ENCODE measurements at regions not wholly inside any gene's neighbourhood (a gene's known extent, or its start where the extent isn't known, plus 50 kb on each side); places are given as distances from the start of the nearest gene placed in this dataset.
A peak's percentile ranks its signal among the peaks of the same experiment; 100 is the strongest.
"Not testable (repeated sequence)": the region's sequence is repeated elsewhere in the genome, so short reads cannot be mapped to it uniquely, and the experiment has no call there.

DNA sequence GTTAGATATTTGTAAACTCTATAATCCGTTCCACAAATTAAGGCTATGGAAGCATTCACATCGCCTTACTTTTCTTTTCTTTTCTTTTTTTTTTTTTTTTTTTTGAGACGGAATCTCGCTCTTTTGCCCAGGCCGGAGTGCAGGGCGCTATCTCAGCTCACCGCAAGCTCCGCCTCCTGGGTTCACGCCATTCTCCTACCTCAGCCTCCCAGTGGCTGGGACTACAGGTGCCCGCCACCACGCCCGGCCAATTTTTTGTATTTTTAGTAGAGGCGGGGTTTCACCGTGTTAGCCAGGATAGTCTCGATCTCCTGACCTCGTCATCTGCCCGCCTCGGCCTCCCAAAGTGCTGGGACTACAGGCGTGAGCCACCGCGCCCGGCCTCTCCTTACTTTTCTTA lies 104.1 kb upstream of the SLC27A6 start:
- not testable (repeated sequence) for DNase-seq; H3K4me3 Mint-ChIP-seq; H3K36me3 Mint-ChIP-seq; H3K27ac Mint-ChIP-seq; H3K4me1 Mint-ChIP-seq; ATAC-seq (ENCODE audit: low read depth in 2 of 2); H3K27me3 Mint-ChIP-seq
- H3K9me3 Mint-ChIP-seq: peaks cover 3 to 18% (median 11%) of the 10 kb centered on the region in 7 donors

DNA sequence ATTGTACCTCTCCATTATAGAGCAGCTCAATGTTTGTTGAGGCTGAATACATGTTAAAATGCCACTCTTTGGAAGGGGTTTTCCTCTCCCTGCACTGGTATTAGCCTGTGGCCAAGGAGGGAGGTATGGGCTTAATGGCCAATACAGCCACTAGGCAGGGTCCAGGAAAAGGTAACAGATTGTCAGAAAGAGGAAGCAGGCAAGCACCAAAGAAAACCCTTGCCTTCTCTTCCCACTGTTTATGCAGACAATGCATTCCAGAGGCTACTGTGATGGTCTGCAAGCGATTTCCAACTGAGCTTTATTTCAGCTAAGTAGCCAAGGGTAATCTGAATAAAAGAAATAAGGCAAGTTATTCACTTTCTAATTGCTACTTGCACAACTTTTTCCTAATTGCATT lies 95.3 kb upstream of the SLC27A6 start:
- ATAC-seq (ENCODE audit: low read depth in 2 of 2): no peak
- no peak for DNase-seq
- Mint-ChIP-seq H3K9me3 (peaks cover 0 to 5% (median 2%) of the 10 kb centered on the region in 7 donors), H3K27ac (no peak overlapping the region), H3K27me3 (no peaks in the 10 kb centered on the region), H3K36me3 (no peaks in the 10 kb centered on the region), H3K4me3 (no peak overlapping the region), H3K4me1 (no peaks in the 10 kb centered on the region)

DNA sequence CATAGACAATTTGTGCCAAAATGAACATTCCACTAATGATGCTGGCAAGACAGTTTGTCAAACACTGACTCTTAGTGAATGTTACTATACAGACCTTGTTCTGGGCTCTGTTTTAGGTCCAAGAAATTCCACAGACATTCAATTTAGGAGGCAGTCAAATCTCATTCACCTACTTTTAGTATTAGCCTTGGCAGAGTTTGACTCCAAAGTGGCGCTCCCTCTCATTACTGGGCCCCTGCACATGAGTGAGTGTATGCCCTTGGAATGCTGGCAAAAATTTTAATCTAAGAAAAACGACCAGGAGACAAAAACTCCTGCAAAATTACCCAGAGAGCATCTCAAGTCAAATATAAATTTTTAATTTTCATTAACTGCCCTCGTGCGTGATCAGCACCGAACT lies 94.9 kb upstream of the SLC27A6 start:
- Mint-ChIP-seq H3K27ac (no peak overlapping the region), H3K9me3 (peaks cover 0 to 5% (median 3%) of the 10 kb centered on the region in 7 donors)

DNA sequence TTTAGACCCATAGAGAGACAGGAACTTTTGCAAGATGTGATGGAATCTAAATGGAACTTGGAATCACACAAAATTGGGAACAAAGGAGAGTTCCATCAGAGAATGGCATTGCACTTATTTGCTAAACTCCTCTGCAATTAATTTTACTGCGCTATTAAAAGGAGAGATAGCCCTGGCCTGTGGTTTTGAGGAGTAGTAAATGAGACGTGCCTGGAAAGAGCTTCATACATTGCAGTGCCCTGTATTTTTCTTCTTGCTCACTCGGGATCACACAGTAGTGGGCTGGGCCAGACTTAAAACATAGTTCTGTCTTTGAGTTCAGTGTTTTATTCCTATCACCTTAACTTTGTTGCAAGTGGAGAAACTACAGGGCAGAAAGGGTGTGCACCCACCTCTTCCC lies 94.4 kb upstream of the SLC27A6 start:
- peaks cover 0 to 5% (median 3%) of the 10 kb centered on the region in 7 donors for H3K9me3 Mint-ChIP-seq
- no peak for ATAC-seq (ENCODE audit: low read depth in 2 of 2)
- no peak for DNase-seq
- H3K36me3 Mint-ChIP-seq: no peaks in the 10 kb centered on the region
- H3K27ac Mint-ChIP-seq: no peak overlapping the region
- no peaks in the 10 kb centered on the region for H3K27me3 Mint-ChIP-seq
- H3K4me3 Mint-ChIP-seq: no peak overlapping the region
- H3K4me1 Mint-ChIP-seq: no peaks in the 10 kb centered on the region

More for the DNA sequence above, 94.9 kb upstream of the SLC27A6 start:
- Mint-ChIP-seq H3K36me3 (no peaks in the 10 kb centered on the region), H3K4me3 (no peak overlapping the region), H3K27me3 (no peaks in the 10 kb centered on the region), H3K4me1 (no peaks in the 10 kb centered on the region)
- ATAC-seq (ENCODE audit: low read depth in 2 of 2) (no peak), DNase-seq (no peak)

DNA sequence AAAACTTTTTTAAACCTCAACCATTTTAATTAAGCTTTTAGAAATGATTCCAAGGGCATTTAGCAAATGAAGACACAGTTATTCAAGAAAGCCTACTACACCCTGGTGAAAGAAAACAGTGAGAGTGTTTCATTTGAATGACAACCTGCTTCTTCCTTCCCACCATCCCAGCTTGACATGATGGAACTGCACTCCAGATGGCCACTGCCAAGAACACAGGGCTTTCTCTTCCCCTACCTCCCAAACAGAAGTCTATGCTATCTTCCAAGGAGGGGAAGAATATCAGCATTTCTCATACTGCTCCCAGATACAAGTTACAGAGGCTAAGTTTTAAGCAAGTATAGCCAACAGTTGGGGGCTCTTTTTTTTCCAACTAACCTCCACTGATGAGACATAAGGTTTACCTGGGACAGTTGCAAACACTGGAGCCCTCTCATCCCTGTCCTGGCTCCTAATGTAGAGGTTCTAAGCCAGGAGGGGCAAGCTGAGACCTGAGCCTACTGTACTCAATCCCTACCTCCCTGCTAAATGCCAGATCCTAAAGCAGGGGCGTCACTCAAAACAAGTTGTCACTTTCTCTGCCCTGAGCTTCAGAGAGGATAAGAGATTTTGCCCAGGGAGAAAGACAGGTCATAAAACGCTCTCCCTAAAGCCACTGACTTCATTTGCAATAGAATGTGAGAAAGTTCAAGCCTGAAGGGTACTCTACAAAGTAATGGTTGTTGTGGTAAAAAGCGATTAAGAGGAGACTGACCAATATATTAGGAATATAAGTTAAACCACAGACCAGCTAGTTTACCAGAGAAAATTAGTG lies 88.5 kb upstream of the SLC27A6 start:
- H3K9me3 Mint-ChIP-seq: peaks cover 0 to 5% (median 0%) of the 10 kb centered on the region in 7 donors
- no peaks in the 10 kb centered on the region for H3K27me3 Mint-ChIP-seq
- H3K27ac Mint-ChIP-seq: no peak overlapping the region
- ATAC-seq (ENCODE audit: low read depth in 2 of 2): no peak
- H3K36me3 Mint-ChIP-seq: no peaks in the 10 kb centered on the region
- no peak for DNase-seq
- peak overlapping the region in 1 of 8 donors; percentile 31 for H3K4me3 Mint-ChIP-seq
- H3K4me1 Mint-ChIP-seq: no peaks in the 10 kb centered on the region

DNA sequence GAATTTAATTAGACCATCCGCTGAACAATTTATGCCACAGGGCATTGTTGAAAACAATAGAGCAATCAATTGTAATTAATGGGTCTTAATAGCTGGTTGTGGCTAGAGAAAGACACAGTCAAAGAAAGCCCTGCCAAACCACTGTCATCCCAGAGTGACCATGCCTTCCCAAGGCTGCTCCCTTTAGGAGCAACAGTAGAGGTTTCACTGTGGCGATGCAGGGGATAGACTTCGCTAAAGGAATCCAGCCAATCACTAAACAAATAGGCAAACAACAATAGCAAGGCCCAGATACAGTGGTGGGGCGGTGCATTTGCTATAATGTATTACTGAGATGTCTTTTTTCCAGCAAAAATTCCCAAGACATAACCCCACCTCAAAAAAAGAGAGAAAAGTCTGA lies 87.8 kb upstream of the SLC27A6 start:
- Mint-ChIP-seq H3K36me3 (no peaks in the 10 kb centered on the region), H3K27ac (no peak overlapping the region), H3K4me1 (no peaks in the 10 kb centered on the region), H3K4me3 (no peak overlapping the region), H3K9me3 (peaks cover 0 to 5% (median 0%) of the 10 kb centered on the region in 7 donors), H3K27me3 (no peaks in the 10 kb centered on the region)
- no peak for DNase-seq
- no peak for ATAC-seq (ENCODE audit: low read depth in 2 of 2)

DNA sequence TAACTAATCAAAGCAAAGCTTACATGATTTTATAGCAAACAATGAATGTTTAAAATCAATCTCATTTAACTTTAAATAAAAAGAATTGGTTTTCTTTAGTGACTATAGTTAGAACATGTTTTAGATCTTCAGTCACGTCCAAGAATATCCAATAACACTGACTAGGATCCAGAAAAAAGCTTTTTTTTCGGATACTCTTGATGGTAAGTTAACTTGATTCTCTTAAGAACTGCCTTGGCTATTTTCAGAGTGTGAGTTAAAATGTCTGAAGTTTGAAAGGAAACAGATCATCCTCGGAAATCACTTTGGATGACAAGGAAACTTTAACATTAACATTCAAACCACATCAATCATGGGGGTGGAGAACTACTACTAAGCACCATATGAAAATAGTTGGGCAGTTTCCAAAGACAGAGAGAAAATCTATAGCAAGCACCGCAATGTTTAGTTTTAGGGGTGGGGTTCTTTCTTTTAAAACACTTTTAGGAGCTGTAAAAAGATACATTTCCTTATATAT lies 83.7 kb upstream of the SLC27A6 start:
- H3K9me3 Mint-ChIP-seq: peaks cover 0 to 8% (median 2%) of the 10 kb centered on the region in 7 donors
- H3K4me3 Mint-ChIP-seq: no peak overlapping the region
- no peaks in the 10 kb centered on the region for H3K27me3 Mint-ChIP-seq
- no peaks in the 10 kb centered on the region for H3K4me1 Mint-ChIP-seq
- no peak overlapping the region for H3K27ac Mint-ChIP-seq
- no peak for DNase-seq
- no peaks in the 10 kb centered on the region for H3K36me3 Mint-ChIP-seq
- no peak for ATAC-seq (ENCODE audit: low read depth in 2 of 2)

DNA sequence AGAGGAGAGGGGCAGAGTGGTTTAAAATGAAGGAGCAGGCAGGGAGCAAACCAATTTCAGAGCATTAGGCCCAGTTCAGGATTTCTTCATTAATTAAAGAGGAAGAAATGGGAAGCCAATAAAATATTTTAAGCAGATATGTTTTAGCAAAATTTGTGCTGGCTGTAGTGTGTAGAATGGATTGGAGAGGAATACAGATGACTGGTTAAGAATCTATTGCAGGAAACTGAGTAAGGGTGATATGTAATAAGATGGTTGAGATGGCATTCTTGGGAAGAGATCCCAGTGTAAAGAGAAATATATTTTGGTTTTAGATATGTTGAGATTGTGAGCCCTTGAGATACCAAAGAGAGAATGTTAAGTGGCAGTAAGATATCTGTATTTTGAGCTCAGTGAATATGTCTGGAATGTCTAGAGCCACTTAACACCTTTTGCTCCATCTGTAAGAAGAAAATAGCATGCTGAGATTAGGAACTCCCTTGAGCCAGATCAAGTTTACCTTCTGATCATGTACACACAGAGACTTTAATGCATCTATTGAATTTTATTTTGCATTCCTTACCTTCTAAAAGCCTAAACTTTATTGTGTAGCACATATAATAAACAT lies 79.5 kb upstream of the SLC27A6 start:
- no peak for ATAC-seq (ENCODE audit: low read depth in 2 of 2)
- DNase-seq: no peak
- Mint-ChIP-seq H3K27me3 (no peaks in the 10 kb centered on the region), H3K9me3 (peaks cover 0 to 6% (median 4%) of the 10 kb centered on the region in 7 donors), H3K4me3 (no peak overlapping the region), H3K36me3 (no peaks in the 10 kb centered on the region), H3K27ac (no peak overlapping the region), H3K4me1 (no peaks in the 10 kb centered on the region)

DNA sequence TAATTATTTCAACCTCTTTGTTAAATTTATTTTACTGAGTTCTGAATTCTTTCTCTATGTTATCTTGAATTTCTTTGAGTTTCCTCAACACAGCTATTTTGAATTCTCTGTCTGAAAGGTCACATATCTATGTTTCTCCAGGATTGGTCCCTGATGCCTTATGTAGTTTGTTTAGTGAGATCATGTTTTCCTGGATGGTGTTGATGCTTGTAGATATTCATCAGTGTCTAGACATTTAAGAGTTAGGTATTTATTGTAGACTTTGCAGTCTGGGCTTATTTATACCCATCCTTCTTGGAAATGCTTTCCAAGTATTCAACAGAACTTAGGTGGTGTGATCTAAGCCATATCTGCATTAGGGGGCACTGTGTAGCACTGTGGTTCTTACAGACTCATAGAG lies 70.2 kb upstream of the SLC27A6 start:
- H3K9me3 Mint-ChIP-seq: peaks cover 0 to 15% (median 6%) of the 10 kb centered on the region in 7 donors
- DNase-seq (no peak), ATAC-seq (ENCODE audit: low read depth in 2 of 2) (no peak)
- H3K4me3 Mint-ChIP-seq: no peak overlapping the region
- no peak overlapping the region for H3K27ac Mint-ChIP-seq
- no peaks in the 10 kb centered on the region for H3K4me1 Mint-ChIP-seq
- H3K36me3 Mint-ChIP-seq: no peaks in the 10 kb centered on the region
- no peaks in the 10 kb centered on the region for H3K27me3 Mint-ChIP-seq

DNA sequence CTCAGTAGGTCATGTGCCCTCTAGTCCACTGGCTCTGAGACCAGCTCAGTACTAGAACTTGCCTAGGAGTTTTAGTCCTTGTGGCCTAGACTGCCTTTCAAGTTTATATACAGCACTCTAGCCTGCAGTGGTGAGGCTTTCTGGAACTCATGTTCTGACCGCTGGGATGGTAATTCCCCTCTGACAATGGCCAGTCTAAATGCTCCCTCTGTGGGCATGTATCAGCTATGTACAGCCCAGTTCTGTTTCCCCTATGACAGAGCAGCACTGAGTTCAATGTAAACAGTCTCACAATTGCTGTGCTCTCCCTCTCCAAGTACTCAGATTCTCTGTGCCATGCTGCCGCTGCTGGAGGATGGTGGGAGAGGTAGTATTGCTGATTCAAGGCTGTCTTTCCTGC lies 68.6 kb upstream of the SLC27A6 start:
- Mint-ChIP-seq H3K27ac (no peak overlapping the region), H3K27me3 (no peaks in the 10 kb centered on the region), H3K36me3 (no peaks in the 10 kb centered on the region), H3K9me3 (peaks cover 0 to 10% (median 6%) of the 10 kb centered on the region in 7 donors), H3K4me1 (no peaks in the 10 kb centered on the region), H3K4me3 (no peak overlapping the region)
- ATAC-seq (ENCODE audit: low read depth in 2 of 2) (no peak), DNase-seq (no peak)

DNA sequence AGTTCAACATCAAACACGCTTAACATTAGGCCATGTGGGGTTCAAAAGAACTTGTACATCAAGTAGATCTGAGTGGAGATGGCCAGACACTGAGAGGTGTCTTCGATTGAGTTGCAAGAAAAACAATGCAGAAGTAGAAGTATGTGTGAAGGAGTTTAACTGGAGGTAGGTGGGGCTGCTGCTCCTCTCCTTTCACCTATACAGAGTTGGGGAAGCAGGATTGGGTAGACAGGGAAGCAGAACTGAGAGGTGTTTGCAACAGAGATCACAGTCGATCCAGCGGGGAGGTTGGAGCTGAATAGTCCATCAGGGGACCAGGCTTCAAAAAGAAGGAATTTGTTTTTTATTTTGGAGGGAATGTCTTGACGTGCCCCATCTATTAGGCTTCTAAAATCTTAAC lies 61.7 kb upstream of the SLC27A6 start:
- Mint-ChIP-seq H3K4me1 (no peaks in the 10 kb centered on the region), H3K27ac (no peak overlapping the region)

DNA sequence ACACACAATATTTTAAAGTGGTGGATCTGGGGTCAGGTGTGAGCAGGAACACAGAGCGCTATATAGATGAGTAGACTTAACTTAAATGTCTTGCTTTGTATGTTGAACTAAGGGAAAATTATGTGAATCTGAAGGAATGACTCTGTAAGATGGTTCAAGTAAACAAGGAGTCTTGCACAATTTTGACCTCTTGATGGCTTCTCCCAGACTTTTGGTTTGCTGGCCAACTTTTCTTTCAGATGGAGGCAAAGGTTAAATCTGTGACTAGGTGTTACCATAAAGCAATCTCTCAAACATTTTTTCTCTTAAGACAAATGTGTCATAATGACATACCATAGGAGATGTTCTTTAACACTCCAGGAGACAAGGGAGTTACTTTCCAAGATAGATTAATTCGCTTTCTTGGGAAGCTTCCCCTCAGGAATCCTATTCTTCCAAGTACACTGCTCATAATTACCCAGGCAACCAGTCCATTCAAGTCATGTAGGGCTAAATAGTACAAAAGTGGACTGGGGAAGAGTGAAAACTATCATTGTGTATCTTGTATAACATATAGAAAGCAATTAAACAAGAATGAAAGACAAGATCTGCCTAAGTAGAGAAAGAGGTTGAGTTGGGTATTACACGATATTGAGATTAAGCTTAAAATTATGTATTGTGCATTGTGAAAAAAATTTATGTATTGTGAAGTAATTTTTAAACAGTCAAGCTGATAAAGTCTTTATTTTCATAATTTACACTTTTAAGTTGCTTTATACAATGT lies 60.3 kb upstream of the SLC27A6 start:
- Mint-ChIP-seq H3K36me3 (no peaks in the 10 kb centered on the region), H3K4me1 (no peaks in the 10 kb centered on the region), H3K4me3 (no peak overlapping the region), H3K9me3 (no peaks in the 10 kb centered on the region), H3K27ac (no peak overlapping the region), H3K27me3 (no peaks in the 10 kb centered on the region)
- ATAC-seq (ENCODE audit: low read depth in 2 of 2): no peak
- DNase-seq: no peak

More for the DNA sequence above, 61.7 kb upstream of the SLC27A6 start:
- DNase-seq: no peak
- ATAC-seq (ENCODE audit: low read depth in 2 of 2): no peak
- no peaks in the 10 kb centered on the region for H3K9me3 Mint-ChIP-seq
- no peaks in the 10 kb centered on the region for H3K27me3 Mint-ChIP-seq
- H3K36me3 Mint-ChIP-seq: no peaks in the 10 kb centered on the region
- H3K4me3 Mint-ChIP-seq: no peak overlapping the region

DNA sequence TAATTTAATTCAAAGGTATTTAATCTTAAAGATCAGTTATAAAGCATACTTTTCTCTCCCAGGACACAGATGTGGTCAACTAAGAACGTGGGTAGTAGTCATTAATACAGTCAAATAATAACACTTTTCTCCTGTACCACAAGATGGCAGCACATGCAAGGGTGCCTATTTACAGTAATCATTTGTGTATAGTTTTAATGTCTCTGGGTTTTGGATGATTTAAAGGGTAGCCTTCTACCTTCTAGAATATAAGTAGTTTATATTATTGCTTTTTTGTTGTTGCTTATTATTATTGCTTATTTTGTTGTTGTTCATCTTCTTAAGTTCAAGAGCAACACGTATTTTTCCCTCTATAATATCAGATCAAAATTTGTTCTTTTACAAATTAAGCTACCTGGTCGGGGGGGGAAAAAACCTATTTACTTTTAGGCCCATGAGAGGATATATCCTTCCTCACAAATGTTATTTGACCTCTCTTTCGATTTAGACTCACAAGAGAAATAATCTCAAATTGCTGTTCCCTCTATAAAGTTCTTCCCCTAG lies 59.6 kb upstream of the SLC27A6 start:
- H3K27me3 Mint-ChIP-seq: no peaks in the 10 kb centered on the region
- H3K4me3 Mint-ChIP-seq: no peak overlapping the region
- no peaks in the 10 kb centered on the region for H3K36me3 Mint-ChIP-seq
- no peaks in the 10 kb centered on the region for H3K9me3 Mint-ChIP-seq
- no peak overlapping the region for H3K27ac Mint-ChIP-seq
- DNase-seq (peak; percentile 27), ATAC-seq (ENCODE audit: low read depth in 2 of 2) (peak; percentile 40 to 60)
- no peaks in the 10 kb centered on the region for H3K4me1 Mint-ChIP-seq

Measured in naive B cell (primary cell).